ENCODE measurements at regions not wholly inside any gene's neighbourhood (a gene's known extent, or its start where the extent isn't known, plus 50 kb on each side); places are given as distances from the start of the nearest gene placed in this dataset.
"Not testable (repeated sequence)": the region's sequence is repeated elsewhere in the genome, so short reads cannot be mapped to it uniquely, and the experiment has no call there.

DNA sequence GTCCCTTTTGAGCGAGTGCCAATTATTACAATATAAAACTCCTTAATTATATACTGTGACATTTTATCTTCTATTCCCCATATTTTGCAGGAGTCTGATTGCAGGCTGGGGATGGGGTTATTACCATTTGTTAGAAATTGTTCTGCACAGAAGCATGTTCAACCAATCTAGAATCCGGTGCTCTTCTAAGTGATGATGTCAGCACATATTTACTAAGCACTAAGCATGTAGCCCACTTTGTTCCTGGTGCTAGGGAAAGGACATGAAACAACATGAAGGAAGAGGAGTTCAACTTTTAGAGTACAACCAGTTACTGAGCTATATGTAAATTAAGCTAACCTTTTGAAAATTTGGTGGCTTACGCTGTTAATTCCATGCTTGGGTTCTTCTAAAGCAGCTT lies 52.8 kb upstream of the IL1RAPL2 start:
- intact Hi-C loops (cut with micrococcal nuclease), result no loop called here

DNA sequence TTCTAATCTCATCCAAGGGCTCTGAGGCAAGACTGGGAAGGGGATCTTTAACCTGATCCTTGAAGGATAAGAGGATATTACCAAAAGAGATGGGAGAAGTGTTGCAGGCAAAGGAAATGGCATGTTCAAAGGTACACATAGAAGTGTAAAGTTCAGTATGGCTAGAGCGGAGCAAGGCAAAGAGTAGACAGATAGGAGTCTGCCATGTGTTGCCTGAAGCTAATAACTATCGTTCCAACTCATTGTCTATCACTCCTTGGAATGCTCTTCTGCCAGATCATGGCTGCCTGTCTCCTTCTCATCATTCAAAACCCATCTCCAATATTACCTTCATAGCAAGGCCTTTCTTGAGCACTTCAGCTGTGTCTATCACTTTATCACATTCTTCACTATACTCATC lies 55.2 kb upstream of the IL1RAPL2 start:
- intact Hi-C loops (cut with micrococcal nuclease), result no loop called here

DNA sequence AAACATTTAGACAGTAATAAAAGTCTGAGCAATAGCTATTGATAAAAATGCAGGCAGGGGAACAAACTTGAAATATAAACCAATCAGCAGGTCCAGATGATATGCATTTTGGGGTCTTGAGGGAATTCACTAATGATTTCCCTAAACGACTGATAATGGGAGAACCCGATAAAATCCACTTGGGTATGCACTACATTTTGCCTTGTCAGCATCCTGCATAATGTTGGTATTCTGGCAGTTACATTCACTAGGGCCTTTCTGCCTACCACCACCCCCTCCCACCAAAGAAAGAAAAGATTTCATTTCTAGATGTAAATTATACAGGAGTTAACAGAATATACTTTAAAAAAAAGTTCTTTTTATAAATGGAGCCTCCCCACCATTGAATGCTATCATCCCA lies 63.5 kb upstream of the IL1RAPL2 start:
- intact Hi-C loops (cut with micrococcal nuclease), result no loop called here

DNA sequence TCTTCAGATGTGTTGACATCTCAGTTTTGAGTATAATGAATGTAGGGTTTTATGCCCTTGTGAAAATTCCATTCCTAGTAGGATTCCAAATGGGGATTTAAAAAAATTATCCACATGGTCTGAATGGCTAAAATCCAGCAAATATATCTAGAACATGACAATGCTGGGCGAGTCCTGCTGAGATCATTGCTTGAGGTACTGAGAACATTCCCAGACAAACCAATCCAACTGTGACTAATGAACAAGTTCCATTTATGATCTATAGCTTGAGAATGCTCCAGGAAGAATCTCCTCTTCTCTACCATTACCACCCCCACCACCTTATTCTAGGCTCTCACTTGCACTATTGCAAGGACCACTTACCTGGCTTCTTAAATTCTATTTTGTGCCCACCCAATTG lies 77.2 kb upstream of the IL1RAPL2 start:
- intact Hi-C loops (cut with micrococcal nuclease), result no loop called here

DNA sequence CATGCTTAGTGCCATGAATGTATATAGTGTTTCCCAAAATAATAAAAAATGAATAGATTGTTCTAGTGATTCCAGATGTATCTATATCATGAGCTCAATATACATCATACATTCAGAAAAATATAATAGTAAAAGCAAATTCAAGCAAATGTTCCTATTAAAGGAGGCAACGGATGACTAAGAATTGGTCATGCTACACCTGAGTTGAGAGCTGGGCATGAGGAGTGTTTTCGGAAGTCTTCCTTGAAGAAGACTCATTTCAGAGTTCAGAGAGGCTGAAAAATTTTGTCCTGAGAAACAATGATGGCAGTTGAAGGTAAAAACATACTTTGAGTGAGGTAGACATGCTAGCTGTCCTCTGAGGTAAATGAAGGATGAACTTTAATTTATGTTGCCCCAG lies 79.3 kb upstream of the IL1RAPL2 start:
- intact Hi-C loops (cut with micrococcal nuclease), result no loop called here

DNA sequence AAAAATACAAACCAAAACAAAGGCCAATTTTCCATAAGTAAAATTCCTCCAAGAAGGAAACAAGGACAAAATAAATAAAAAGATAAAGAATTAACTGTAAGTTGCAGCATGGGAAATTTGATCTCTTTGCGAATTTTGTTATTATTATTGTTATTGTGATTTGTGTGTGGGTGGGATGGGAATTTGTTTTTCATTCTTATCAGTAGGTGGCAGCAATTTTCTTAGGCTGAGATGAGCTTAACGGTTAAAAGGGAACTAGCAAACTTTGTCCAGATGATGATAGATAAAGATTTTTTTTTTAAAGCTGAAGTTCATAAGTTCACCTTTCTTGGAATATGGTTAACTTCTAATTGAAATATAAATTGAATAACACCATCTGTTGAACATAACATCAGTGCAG lies 83.2 kb upstream of the IL1RAPL2 start:
- intact Hi-C loops (cut with micrococcal nuclease), result no loop called here

DNA sequence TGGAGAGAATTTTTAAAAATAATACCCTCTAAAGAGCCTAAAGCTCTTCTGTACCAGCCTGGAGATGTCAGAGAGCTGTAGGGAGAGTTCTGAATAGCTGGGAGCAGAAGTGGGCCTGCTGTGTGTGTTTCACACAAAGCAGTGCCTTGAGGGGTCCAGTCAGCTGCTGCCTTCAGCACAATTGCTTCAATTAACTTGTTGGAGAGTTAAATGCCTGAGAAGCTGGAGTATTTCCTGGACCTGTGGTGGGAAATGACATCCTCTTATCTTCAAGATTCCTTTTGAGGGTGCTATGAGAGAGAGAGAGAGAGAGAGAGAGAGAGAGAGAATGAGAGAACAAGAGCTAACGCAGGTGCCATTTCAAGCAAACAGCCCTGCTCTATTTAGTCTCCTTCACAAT lies 96.2 kb upstream of the IL1RAPL2 start:
- intact Hi-C loops (cut with micrococcal nuclease), result no loop called here

DNA sequence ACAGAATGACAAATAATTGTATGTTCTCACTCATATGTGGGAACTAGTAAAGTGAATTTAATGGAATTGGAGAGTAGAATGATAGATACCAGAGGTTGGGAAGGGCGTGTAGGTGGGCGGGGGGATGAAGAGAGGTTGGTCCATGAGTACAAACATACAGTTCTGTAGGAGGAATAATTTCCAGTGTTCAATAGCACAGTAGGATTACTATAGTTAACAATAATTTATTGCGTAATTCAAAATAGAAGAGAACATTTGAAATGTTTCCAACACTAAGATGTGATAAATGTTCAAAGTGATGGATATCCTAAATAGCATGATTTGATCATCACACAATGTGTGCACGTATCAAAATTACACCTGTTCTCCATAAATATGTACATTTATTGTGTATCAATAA lies 106.2 kb upstream of the IL1RAPL2 start:
- intact Hi-C loops (cut with micrococcal nuclease), result no loop called here

DNA sequence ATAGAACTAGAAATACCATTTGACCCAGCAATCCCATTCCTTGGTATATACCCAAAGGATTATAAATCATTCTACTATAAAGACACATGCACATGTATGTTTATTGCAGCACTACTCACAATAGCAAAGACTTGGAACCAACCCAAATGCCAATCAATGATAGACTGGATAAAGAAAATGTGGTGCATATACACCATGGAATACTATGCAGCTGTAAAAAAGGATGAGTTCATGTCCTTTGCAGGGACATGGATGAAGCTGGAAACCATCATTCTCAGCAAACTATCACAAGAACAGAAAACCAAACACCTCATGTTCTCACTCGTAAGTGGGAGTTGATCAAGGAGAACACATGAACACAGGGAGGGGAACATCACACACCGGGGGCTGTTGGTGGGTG lies 108.9 kb upstream of the IL1RAPL2 start:
- intact Hi-C loops (cut with micrococcal nuclease), result not testable (repeated sequence)

DNA sequence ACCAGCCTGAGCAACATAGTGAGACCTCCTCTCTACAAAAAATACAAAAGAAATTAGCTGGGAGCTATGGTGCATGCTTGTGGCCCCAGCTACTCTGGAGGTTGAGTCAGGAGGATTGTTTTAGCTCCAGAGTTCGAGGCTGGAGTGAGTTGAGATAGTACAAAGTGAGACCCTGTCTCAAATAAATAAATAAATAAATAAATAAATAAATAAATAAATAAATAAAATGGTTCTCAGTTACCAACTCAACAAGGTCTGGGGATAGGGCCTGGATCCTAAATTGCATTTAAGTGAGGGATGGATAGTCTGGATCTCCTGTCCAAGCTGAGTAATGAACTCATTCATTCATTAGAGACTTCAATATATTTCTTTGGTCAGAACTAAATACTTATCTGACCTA lies 115.7 kb upstream of the IL1RAPL2 start:
- intact Hi-C loops (cut with micrococcal nuclease), result no loop called here

DNA sequence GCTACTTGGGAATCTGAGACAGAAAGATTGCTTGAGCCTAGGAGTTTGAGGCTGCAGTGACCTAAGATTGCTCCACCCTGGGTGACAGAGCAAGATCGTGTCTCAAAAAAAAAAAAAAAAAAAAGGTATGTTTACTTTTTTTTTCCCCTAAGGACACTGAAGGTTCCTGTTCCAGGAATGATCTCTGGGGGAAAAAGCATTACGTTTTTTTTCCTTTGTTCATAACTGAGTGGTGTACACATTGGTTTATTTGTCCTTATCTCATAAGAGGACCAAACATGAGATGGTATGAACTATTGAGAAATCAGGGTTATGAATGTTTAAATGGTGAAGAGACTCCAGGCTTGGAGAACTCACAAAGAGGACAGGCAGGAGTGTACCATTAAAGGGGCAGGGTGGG lies 120.4 kb upstream of the IL1RAPL2 start:
- intact Hi-C loops (cut with micrococcal nuclease), result no loop called here

DNA sequence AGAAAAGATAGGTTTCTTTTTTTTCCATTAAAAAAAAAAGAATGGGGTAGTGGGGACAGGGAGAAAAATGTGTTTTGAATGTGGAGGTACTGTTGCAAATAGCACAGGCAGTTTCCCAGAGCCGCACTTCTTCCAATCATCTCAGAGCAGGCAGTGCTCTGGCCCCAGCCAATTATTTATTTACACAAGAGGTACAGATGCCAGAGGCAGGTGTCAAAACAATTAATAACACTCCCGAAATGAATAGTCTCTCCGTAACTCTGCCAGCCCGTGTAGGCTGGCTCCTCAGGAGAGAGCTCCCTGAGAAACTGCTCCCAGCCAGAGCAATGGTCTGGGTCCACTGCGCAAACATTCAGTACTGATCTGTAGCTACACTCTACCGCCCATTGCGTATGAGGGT lies 130.8 kb upstream of the IL1RAPL2 start:
- intact Hi-C loops (cut with micrococcal nuclease), result no loop called here

DNA sequence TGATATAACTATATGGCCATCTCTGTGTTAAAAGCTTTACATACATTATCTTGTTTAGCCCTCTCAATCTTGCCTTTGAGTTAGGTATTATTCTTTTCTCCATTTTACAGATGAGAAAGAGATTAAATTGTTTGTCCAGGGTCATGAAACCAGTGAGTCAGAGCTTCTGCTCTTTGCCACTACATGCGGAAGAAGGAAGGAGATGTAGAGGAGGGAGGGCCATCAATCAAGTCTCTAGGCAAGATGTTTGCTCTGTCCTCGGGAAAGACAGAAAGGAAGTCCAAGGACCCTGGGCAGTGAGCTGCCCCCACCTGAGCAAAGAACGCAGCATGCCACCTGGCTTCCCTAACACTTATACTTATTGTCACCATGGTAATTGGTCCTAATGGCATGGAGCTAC lies 133.7 kb upstream of the IL1RAPL2 start:
- intact Hi-C loops (cut with micrococcal nuclease), result no loop called here

DNA sequence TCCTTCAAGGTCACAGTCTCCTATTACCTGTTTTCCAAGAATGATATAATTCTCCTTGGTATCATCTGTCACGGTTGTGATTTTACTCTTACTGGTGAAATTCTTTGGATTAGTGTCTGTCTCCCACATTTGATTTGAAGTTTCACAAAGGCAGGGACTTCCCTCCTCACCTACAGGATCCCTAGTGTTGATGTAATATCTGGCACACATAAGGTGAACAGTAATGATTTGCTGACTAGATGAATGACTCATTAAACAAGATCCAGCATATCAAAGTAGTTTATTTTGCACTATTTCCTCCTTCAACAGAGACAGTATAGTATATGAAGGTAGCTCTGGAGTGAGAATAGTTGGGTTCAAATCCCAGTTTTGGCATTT lies 135.3 kb upstream of the IL1RAPL2 start:
- intact Hi-C loops (cut with micrococcal nuclease), result no loop called here

DNA sequence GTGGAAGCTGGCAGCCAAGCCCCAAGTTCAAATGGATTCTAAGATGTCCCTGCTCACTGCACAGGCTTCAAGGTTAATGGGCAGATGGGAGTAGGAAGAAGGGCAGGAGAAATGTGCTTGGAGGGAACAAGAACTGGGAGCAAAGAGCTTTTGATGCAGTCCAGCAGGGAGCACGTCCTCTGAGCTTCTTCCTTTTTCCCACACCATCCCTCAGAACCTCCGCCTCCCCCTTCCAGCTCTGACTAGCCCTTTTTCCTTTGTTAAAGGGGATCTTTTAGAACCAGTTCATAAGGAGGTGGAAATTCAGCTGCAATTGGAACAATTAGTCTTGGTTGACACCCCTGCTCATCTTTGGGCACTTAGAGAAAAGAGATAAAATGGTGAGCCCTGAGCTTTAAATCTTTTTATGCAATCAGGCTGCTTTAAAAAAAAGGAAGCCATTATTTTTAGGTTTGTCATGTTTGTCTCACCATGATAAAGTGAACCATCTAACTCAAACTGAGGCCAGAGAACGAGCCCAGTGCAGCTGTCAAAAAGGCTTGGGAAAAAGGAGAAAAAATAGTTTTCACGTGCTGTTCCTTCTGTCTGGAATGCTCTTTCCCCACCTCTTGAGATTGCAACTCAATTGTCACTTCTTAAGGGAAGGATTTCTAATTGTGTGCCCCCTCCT lies 135.8 kb upstream of the IL1RAPL2 start:
- intact Hi-C loops (cut with micrococcal nuclease), result no loop called here

DNA sequence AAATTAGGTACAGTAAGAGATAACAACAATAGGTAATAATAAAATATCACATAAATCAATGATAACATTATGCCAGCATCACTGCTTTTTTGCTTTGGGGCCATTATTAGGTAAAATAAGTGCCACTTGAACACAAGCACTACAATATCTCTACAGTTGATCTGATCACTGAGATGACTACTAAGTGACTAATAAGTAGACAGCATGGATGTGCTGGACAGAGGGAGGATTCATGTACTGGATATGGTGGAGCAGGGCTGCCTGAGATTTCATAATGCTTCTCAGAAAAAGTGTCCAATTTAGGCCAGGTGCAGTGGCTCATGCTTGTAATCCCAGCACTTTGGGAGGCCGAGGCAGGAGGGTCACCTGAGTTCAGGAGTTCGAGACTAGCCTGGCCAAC lies 137.8 kb upstream of the IL1RAPL2 start:
- intact Hi-C loops (cut with micrococcal nuclease), result no loop called here

DNA sequence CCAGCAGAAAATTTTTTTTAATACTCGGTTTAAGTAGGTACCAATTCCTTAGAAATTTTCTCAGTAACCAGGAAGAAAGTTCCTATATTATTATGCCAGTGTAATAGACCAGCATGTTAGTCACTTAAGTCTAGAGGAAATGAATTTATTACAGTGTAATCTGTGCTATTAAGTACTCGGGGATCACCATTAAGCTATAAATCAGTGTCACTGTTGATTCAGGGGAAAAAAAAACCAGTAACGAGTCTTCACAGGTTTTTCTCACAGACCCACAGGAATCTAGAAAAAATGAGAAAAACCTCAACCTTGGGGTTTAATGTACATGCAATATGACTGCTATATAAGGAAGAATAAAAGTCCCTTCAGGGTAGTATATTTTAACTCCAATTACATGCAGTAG lies 138.3 kb upstream of the IL1RAPL2 start:
- intact Hi-C loops (cut with micrococcal nuclease), result no loop called here

DNA sequence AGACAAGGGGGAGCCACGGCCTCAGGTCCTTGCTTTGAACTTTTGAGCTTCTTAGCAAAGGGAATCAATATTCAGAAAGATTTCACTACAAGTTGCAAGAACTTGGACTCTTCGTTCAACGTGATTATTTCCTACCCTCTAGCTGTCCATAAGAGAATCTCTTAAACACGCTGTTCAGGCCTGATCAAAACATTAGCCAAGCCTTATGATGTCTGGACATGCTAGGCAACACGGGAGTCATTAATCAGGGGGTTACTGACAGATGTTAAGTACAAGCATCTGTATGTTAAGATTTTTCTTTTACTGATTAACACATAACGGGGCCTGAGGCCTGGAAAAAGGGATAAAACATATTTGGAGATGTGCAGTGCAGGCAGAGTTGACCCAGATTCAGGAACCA lies 138.9 kb upstream of the IL1RAPL2 start:
- intact Hi-C loops (cut with micrococcal nuclease), result no loop called here

DNA sequence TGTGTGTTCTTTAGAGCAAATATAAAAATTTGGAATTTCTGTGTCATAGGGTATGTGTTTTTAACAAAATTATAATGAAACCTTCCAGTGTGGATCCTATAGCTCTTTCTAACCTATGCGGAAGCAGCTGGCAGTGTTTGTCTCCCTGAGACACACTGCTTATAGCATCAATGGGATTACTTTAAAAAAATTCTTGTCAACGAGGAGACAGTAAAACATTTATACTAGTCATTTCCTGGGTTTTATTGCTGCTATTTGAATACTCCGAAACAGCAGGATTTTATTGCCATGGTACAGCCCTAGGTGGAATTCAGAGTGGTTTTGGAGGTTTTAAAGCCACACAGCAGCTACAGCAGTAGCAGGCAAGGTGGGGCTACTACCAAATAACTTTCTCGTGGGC lies 145.1 kb upstream of the IL1RAPL2 start:
- intact Hi-C loops (cut with micrococcal nuclease), result no loop called here

DNA sequence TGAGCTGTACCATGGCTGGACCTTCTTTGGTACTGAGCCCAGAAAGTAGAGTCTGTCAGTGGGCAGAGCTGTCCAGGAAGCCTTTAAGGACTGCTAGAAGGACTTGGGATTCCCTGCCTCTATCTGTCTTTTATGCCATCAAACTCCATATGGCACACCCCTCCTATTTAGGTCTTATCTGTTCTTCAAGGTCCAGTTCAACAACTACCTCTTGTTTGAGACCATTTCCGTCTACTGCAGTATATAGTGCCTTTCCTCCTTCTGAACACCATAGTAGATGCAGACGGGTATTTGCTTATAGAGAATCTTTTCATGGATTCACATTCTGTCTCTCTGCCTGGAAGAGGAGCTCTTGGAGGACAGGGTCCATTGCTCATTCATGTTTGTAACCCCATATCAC lies 146.1 kb upstream of the IL1RAPL2 start:
- intact Hi-C loops (cut with micrococcal nuclease), result no loop called here

DNA sequence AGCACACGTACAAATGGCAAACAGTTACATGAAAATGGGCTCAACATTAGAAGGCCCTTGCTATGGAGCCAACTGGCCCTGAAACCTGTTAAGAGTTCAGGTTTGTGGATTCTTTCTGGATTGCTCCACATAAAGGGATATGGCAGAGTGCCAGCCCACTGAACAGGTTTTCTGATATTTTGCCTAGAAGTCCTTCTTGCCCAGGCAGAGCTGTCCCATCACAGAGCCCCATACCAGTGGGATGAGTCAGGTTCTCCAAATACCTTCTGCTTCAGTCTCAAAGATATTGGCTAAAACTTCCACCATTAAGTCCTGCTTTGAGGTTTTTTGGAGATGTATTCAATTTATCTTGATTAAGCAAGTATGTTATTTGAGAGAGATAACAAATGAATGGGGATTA lies 146.8 kb upstream of the IL1RAPL2 start:
- intact Hi-C loops (cut with micrococcal nuclease), result no loop called here

DNA sequence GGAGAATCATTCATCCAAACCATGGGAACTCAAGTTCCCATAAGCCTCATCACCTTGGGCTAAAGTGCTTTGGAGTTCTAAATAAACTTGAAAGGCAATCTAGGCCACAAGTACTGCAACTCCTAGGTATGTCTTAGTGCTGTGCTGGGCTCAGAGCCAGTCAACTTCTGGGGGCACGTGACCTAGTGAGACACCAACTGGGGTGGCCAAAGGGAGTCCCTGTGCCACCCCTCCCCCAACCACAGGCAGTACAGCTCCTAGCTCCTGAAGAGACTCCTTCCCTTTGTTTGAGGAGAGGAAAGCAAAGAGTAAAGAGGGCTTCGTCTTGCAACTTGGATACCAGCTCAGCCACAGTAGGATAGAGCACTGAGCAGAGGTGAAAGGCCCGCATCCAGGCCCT lies 154.2 kb upstream of the IL1RAPL2 start:
- intact Hi-C loops (cut with micrococcal nuclease), result no loop called here

DNA sequence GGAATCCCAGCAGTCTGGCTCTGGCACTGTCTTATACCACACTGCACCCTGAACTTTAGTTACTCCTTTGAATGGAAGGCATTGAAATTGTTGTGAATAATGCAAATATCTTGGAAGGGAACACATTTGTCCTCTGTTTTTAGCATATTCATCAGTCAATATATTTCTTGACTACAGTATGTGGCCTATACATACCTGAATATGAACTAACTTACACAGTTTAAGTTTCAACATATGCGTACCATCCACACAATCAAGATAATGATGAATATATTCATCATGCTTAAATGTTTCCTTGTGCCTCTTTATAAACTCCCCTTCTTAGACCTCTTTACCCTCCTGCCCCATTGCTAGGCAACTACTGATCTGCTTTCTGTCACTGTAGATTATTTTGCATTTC lies 145.7 kb upstream of the ESX1 start:
- intact Hi-C loops (cut with micrococcal nuclease), result no loop called here

DNA sequence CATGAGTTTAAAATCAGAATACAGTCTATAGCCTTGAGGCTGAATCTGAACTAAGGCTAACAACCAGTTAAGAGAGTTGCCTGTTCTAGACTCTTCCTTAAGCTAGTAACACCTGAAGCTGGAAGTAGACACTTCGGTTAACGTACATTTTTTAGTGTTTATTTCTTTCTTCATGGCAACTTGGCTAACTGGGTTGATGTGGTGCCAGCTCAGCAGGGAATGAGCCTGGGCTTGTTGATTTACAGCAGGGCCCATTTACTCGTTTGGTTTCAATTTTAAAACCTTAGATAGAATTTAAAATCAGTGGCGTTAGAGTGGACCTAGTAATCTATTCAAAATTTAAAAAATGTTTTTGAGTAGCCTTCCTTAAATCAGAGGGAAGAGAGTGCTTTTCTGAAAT lies 137.6 kb upstream of the ESX1 start:
- intact Hi-C loops (cut with micrococcal nuclease), result no loop called here

Data from T-helper 1 cell treated with Interleukin-12 subunit alpha and Interleukin-12 subunit beta and Interleukin-4 antibody, amounts not matched to agents 30 ng/mL and 1 ng/mL, for 36 hours (primary cell).